Epithelial cell of proximal tubule (primary cell): ENCODE measurements at regions not wholly inside any gene's neighbourhood (a gene's known extent, or its start where the extent isn't known, plus 50 kb on each side); places are given as distances from the start of the nearest gene placed in this dataset.

ENCODE experiments used
- DNase-seq: peaks from one replicate; pipeline ENCODE4 v3.0.0-alpha.2; 2011; ENCODE audit warnings: low read depth
- H3K4me3 ChIP-seq: 2 replicates; pipeline ENCODE4 v1.5.1; 2011; ENCODE audit warnings: low read depth, mild to moderate bottlenecking, low read length
- CTCF ChIP-seq: conservative IDR thresholded peaks from 2 replicates; pipeline ENCODE4 v1.5.1; 2012; ENCODE audit warnings: low read depth, mild to moderate bottlenecking, low read length

DNA sequence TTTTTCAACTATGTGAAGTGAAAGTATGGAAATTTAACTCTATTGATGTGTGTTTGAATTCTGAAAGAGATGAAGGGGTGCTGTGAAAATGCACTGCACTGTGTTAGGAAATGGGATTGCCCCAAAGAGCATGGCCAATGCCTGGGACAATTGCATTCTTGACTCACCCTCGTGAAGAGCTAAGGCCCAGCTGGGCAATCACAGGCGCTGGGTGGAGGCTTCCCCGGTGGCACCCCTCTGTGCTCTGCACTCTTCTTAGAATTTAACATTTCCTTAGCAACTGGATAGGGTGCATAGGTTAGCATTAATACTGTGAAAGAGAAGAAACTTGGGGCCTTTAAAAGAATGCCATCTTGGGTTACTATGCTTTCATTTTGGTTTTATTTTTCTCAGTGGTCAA lies 179.9 kb upstream of the GOLIM4 start:
- no peak for DNase-seq
- TF ChIP-seq CTCF: no peak
- H3K4me3 ChIP-seq: no peak overlapping the region

- TF ChIP-seq CTCF: no peak
- no peak for DNase-seq
- H3K4me3 ChIP-seq: no peak overlapping the region
Measured at GRCh38 chr3:168273917-168274316, 178.2 kb upstream of the GOLIM4 start.

DNA sequence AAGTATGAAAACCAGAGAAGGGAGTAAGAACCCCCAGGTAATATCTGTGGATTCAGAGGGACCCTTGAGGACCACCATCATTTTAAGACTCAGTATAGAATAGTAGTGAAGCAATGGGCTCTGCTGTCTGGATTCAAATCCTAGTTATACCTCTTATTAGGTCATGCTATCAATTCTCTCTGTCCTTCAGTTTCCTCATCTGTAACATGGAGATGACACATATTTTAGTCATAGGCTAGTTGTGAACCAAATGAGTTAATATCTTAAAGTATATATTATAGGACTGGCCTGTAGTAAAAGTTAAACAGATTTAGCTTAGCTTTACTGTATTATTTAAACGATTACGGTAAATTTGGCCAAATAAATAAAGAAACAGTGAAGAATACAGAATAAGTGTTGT lies 177.3 kb upstream of the GOLIM4 start:
- DNase-seq: no peak

DNA sequence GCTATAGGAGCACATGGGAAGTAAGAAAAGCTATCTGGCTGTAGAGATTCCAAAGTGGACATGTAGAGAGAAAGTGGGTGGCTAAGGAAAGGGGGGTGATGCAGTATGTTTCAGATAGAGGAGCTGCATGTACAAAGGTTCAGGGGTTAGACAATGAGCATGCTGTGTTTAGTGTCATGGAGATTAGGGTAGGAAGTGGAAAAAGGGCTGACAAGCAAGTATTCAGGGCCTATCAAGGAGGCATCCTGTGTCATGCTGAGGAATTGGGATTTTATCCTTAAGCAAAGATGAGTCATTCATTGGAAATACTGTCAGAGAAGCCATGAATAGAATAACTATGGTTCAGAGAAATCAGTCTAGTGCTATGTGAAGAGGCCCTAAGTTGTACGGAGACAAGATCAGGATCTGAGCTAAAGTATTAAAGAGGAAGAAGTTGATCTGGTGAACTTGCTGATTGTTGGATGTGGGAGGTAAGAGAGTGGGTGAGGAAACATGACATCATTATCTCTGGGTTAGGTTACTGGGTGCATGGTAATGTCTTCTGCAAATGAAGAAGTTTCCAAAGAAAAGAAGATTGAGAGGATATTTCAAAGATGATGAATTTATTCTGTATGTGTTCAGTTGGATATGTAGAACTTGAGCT lies 176.7 kb upstream of the GOLIM4 start:
- no peak for DNase-seq
- no peak for TF ChIP-seq CTCF
- no peak overlapping the region for H3K4me3 ChIP-seq

More for the DNA sequence above, 177.3 kb upstream of the GOLIM4 start:
- no peak for TF ChIP-seq CTCF
- no peak overlapping the region for H3K4me3 ChIP-seq

- no peak for TF ChIP-seq CTCF
Measured at GRCh38 chr3:168271932-168272331, 176.2 kb upstream of the GOLIM4 start.

GRCh38 chr3:168269001-168269400 lies 173.3 kb upstream of the GOLIM4 start:
- no peak for DNase-seq
- no peak for TF ChIP-seq CTCF
- no peak overlapping the region for H3K4me3 ChIP-seq

More at GRCh38 chr3:168271932-168272331, 176.2 kb upstream of the GOLIM4 start:
- no peak for DNase-seq
- H3K4me3 ChIP-seq: no peak overlapping the region

DNA sequence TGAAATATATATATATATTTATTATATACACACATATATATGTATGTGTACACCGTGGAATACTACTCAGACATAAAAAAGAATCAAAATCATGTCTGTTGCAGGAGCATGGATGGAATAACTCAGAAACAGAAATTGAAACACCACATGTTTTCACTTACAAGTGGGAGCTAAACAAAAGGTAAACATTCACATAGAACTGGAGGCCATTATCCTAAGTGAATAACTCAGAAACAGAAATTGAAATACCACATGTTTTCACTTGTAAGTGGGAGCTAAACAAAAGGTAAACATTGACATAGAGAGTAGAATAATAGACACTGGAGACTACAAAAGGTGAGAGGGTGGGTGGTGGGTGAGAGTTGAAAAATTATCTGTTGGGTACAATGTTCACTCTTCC lies 171.5 kb upstream of the GOLIM4 start:
- DNase-seq: no peak
- TF ChIP-seq CTCF: no peak
- H3K4me3 ChIP-seq: no peak overlapping the region
